Stimulated activated CD4-positive, alpha-beta T cell treated with anti-CD3 and anti-CD28 coated beads, Interleukin-1b, Interleukin-23, amount 100 ng/mL, for 48 hours (primary cell): ENCODE measurements at regions not wholly inside any gene's neighbourhood (a gene's known extent, or its start where the extent isn't known, plus 50 kb on each side); places are given as distances from the start of the nearest gene placed in this dataset.

Experiments
- DNase-seq: peaks from one replicate; pipeline ENCODE4 v3.0.0-alpha.2; 2020

- DNase-seq: no peak
Observed at GRCh38 chr3:68045976-68046375, 391.6 kb upstream of the SUCLG2 start.

- DNase-seq: no peak
Observed at GRCh38 chr3:68033867-68034266, 379.5 kb upstream of the SUCLG2 start.

GRCh38 chr3:68032209-68032608 lies 377.8 kb upstream of the SUCLG2 start:
- no peak for DNase-seq

- DNase-seq: no peak
Observed at GRCh38 chr3:68025189-68025588, 370.8 kb upstream of the SUCLG2 start.

- no peak for DNase-seq
Observed at GRCh38 chr3:68019876-68020275, 365.5 kb upstream of the SUCLG2 start.

- no peak for DNase-seq
Observed at GRCh38 chr3:68018275-68018674, 363.9 kb upstream of the SUCLG2 start.

- no peak for DNase-seq
Observed at GRCh38 chr3:68017069-68017468, 362.7 kb upstream of the SUCLG2 start.

- DNase-seq: no peak
Observed at GRCh38 chr3:68009900-68010299, 355.5 kb upstream of the SUCLG2 start.

GRCh38 chr3:68007621-68008226 lies 353.3 kb upstream of the SUCLG2 start:
- DNase-seq: peak; percentile 5

- DNase-seq: no peak
Observed at GRCh38 chr3:68006646-68007045, 352.2 kb upstream of the SUCLG2 start.

- no peak for DNase-seq
Observed at GRCh38 chr3:68004091-68004490, 349.7 kb upstream of the SUCLG2 start.

- DNase-seq: no peak
Observed at GRCh38 chr3:67998281-67998680, 343.9 kb upstream of the SUCLG2 start.

GRCh38 chr3:67995206-67995605 lies 340.8 kb upstream of the SUCLG2 start:
- DNase-seq: no peak

- no peak for DNase-seq
Observed at GRCh38 chr3:67986706-67987105, 332.3 kb upstream of the SUCLG2 start.

GRCh38 chr3:67983166-67983565 lies 328.8 kb upstream of the SUCLG2 start:
- DNase-seq: no peak

- no peak for DNase-seq
Observed at GRCh38 chr3:67981077-67981476, 326.7 kb upstream of the SUCLG2 start.

GRCh38 chr3:67979342-67979741 lies 324.9 kb upstream of the SUCLG2 start:
- DNase-seq: no peak

- no peak for DNase-seq
Observed at GRCh38 chr3:67977762-67978161, 323.4 kb upstream of the SUCLG2 start.

GRCh38 chr3:67976663-67977062 lies 322.3 kb upstream of the SUCLG2 start:
- no peak for DNase-seq

GRCh38 chr3:67964596-67964995 lies 310.2 kb upstream of the SUCLG2 start:
- DNase-seq: no peak

- DNase-seq: no peak
Observed at GRCh38 chr3:67957268-67957667, 302.9 kb upstream of the SUCLG2 start.

GRCh38 chr3:67947808-67948508 lies 293.5 kb upstream of the SUCLG2 start:
- peak; percentile 50 for DNase-seq

GRCh38 chr3:67946436-67946835 lies 292.0 kb upstream of the SUCLG2 start:
- no peak for DNase-seq

GRCh38 chr3:67943546-67943945 lies 289.1 kb upstream of the SUCLG2 start:
- no peak for DNase-seq

GRCh38 chr3:67941433-67942030 lies 287.1 kb upstream of the SUCLG2 start:
- no peak for DNase-seq
